SK-N-SH treated with all-trans-retinoic acid at 6 μM for 48 hours (cell line): ENCODE measurements at regions not wholly inside any gene's neighbourhood (a gene's known extent, or its start where the extent isn't known, plus 50 kb on each side); places are given as distances from the start of the nearest gene placed in this dataset.

ENCODE experiments used
- ATAC-seq: fragments of 200-7000 bp; cut with Tn5 transposase; 3 replicates; pipeline ENCODE4 v1.9.1; 2020; ENCODE audit warnings: mild to moderate bottlenecking, moderate library complexity
- ARNTL ChIP-seq: fragments of 450-650 bp; formaldehyde crosslinking; IDR thresholded peaks from 2 replicates; pipeline ENCODE4 v1.5.0; 2020; ENCODE audit warnings: low read depth, mild to moderate bottlenecking, moderate library complexity, borderline replicate concordance
- BACH2 ChIP-seq: fragments of 250-450 bp; sonication (Bioruptor Pico); IDR thresholded peaks from 2 replicates; pipeline ENCODE4 v1.9.0; 2021; ENCODE audit warnings: mild to moderate bottlenecking, borderline replicate concordance
- CSDC2 ChIP-seq: fragments of 250-450 bp; sonication (Bioruptor Pico); IDR thresholded peaks from 2 replicates; pipeline ENCODE4 v1.5.0; 2020; ENCODE audit warnings: mild to moderate bottlenecking, moderate library complexity
- ESRRG ChIP-seq: fragments of 250-450 bp; sonication (Bioruptor Pico); IDR thresholded peaks from 2 replicates; pipeline ENCODE4 v1.6.1; 2021; ENCODE audit warnings: mild to moderate bottlenecking
- GLIS3 ChIP-seq: fragments of 250-450 bp; sonication (Bioruptor Pico); IDR thresholded peaks from 2 replicates; pipeline ENCODE4 v1.5.0; 2020; ENCODE audit warnings: mild to moderate bottlenecking, moderate library complexity
- ISL1 ChIP-seq: fragments of 250-450 bp; sonication (Bioruptor Pico); IDR thresholded peaks from 2 replicates; pipeline ENCODE4 v2.1.2; 2022; ENCODE audit warnings: mild to moderate bottlenecking, moderate library complexity
- OSR1 ChIP-seq: fragments of 250-450 bp; sonication (Bioruptor Pico); IDR thresholded peaks from 2 replicates; pipeline ENCODE4 v1.8.0; 2022; ENCODE audit warnings: moderate library complexity, mild to moderate bottlenecking, inconsistent platforms
- PPARA ChIP-seq: fragments of 250-450 bp; sonication (Bioruptor Pico); IDR thresholded peaks from 2 replicates; pipeline ENCODE4 v1.5.0; 2020; ENCODE audit warnings: mild to moderate bottlenecking, borderline replicate concordance
- RARB ChIP-seq: fragments of 250-450 bp; sonication (Bioruptor Pico); IDR thresholded peaks from 2 replicates; pipeline ENCODE4 v1.8.0; 2021; ENCODE audit warnings: mild to moderate bottlenecking, moderate library complexity
- SNAI2 ChIP-seq: fragments of 250-450 bp; sonication (Bioruptor Pico); IDR thresholded peaks from 2 replicates; pipeline ENCODE4 v1.5.0; 2020; ENCODE audit warnings: mild to moderate bottlenecking, moderate library complexity
- TCF4 ChIP-seq: fragments of 250-450 bp; sonication (Bioruptor Pico); IDR thresholded peaks from 2 replicates; pipeline ENCODE4 v1.8.0; 2021; ENCODE audit warnings: mild to moderate bottlenecking, moderate library complexity, borderline replicate concordance
- TOX ChIP-seq: fragments of 250-450 bp; sonication (Bioruptor Pico); IDR thresholded peaks from 2 replicates; pipeline ENCODE4 v1.8.0; 2021; ENCODE audit warnings: mild to moderate bottlenecking, moderate library complexity, borderline replicate concordance
- ZC3H10 ChIP-seq: fragments of 250-450 bp; sonication (Bioruptor Pico); IDR thresholded peaks from 2 replicates; pipeline ENCODE4 v1.5.1; 2021; ENCODE audit warnings: mild to moderate bottlenecking, moderate library complexity
- ZFP3 ChIP-seq: fragments of 250-450 bp; sonication (Bioruptor Pico); IDR thresholded peaks from 2 replicates; pipeline ENCODE4 v1.5.0; 2020; ENCODE audit warnings: mild to moderate bottlenecking, moderate library complexity
- ZFP30 ChIP-seq: fragments of 450-650 bp; formaldehyde crosslinking; IDR thresholded peaks from 2 replicates; pipeline ENCODE4 v1.5.0; 2022; ENCODE audit warnings: mild to moderate bottlenecking, moderate library complexity
- ZNF565 ChIP-seq: fragments of 450-650 bp; formaldehyde crosslinking; conservative IDR thresholded peaks from 2 replicates; pipeline ENCODE4 v1.5.0; 2020; ENCODE audit warnings: low read depth, mild to moderate bottlenecking, moderate library complexity
- ZNF70 ChIP-seq: fragments of 450-650 bp; formaldehyde crosslinking; IDR thresholded peaks from 2 replicates; pipeline ENCODE4 v1.5.0; 2020; ENCODE audit warnings: mild to moderate bottlenecking, moderate library complexity
- ZNF8 ChIP-seq: fragments of 450-650 bp; formaldehyde crosslinking; IDR thresholded peaks from 2 replicates; pipeline ENCODE4 v1.5.0; 2020; ENCODE audit warnings: mild to moderate bottlenecking, moderate library complexity
- TF ChIP-seq, protein P1 (sequence below): fragments of 250-450 bp; sonication (Bioruptor Pico); IDR thresholded peaks from 2 replicates; pipeline ENCODE4 v1.5.1; 2020; ENCODE audit warnings: low read depth, mild to moderate bottlenecking, moderate library complexity
- TF ChIP-seq, protein P2 (sequence below): fragments of 250-450 bp; sonication (Bioruptor Pico); IDR thresholded peaks from 2 replicates; pipeline ENCODE4 v1.8.0; 2021; ENCODE audit warnings: low read depth, mild to moderate bottlenecking, moderate library complexity, borderline replicate concordance
- TF ChIP-seq, protein P3 (sequence below): fragments of 250-450 bp; sonication (Bioruptor Pico); IDR thresholded peaks from 2 replicates; pipeline ENCODE4 v1.5.0; 2020; ENCODE audit warnings: mild to moderate bottlenecking, moderate library complexity
- TF ChIP-seq, protein P4 (sequence below): fragments of 250-450 bp; sonication (Bioruptor Pico); IDR thresholded peaks from 2 replicates; pipeline ENCODE4 v1.5.1; 2021; ENCODE audit warnings: mild to moderate bottlenecking, moderate library complexity

DNA sequence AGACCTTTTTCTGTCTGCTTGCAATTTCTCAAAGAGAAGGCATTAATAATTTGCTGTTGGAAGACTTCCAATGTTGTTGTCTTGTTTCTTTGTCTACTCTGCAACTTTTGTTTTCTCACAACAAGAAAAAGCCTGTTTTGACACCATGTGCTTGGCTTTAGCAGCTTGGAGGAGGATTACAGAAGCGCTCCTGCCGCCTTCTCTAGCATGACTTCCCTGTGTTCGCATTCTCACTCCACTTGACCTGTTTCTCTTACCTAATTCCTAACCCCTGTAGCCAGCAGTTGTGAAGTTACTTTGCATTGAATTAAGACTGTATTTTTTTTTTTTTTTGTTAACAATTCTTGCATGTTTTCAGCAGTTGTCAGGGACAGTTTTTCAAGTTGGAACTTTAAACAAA lies 235.3 kb upstream of the GOLIM4 start (continued):
- TF ChIP-seq, protein P1, sequence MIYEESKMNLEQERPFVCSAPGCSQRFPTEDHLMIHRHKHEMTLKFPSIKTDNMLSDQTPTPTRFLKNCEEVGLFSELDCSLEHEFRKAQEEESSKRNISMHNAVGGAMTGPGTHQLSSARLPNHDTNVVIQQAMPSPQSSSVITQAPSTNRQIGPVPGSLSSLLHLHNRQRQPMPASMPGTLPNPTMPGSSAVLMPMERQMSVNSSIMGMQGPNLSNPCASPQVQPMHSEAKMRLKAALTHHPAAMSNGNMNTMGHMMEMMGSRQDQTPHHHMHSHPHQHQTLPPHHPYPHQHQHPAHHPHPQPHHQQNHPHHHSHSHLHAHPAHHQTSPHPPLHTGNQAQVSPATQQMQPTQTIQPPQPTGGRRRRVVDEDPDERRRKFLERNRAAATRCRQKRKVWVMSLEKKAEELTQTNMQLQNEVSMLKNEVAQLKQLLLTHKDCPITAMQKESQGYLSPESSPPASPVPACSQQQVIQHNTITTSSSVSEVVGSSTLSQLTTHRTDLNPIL (CRISPR knock-in tag), result no peak
- TF ChIP-seq ESRRG (CRISPR knock-in tag) (no peak), GLIS3 (CRISPR knock-in tag) (no peak), RARB (CRISPR knock-in tag) (no peak), CSDC2 (no peak), ISL1 (CRISPR knock-in tag) (no peak), TCF4 (CRISPR knock-in tag) (no peak)

DNA sequence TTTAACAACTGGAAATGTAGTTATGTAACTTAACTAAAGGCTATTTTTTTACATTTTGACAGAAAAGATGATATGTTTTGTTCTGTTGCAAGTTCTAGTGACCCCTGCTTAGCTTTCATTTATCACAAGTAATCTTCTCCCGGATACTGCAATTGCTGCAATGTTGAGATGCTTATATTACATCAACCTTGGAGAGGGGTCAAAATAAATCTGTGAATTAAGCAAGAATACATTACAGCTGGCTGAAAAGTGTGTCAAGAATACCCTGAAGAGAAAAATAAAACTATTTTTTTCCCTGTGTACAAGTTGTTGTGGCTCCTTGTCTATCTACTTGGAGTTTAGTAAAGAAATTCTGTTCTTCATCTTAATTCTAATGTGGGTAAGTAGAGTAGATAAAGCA lies 232.1 kb upstream of the GOLIM4 start:
- no peak for ATAC-seq
- no peak for TF ChIP-seq ZNF8
- no peak for TF ChIP-seq ZC3H10 (CRISPR knock-in tag)
- TF ChIP-seq PPARA (CRISPR knock-in tag), result no peak
- no peak for TF ChIP-seq ZNF70 (CRISPR knock-in tag)
- no peak for TF ChIP-seq SNAI2
- TF ChIP-seq ESRRG (CRISPR knock-in tag), result no peak
- TF ChIP-seq, protein P2, sequence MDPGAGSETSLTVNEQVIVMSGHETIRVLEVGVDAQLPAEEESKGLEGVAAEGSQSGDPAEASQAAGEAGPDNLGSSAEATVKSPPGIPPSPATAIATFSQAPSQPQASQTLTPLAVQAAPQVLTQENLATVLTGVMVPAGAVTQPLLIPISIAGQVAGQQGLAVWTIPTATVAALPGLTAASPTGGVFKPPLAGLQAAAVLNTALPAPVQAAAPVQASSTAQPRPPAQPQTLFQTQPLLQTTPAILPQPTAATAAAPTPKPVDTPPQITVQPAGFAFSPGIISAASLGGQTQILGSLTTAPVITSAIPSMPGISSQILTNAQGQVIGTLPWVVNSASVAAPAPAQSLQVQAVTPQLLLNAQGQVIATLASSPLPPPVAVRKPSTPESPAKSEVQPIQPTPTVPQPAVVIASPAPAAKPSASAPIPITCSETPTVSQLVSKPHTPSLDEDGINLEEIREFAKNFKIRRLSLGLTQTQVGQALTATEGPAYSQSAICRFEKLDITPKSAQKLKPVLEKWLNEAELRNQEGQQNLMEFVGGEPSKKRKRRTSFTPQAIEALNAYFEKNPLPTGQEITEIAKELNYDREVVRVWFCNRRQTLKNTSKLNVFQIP (CRISPR knock-in tag), result no peak
- no peak for TF ChIP-seq TOX (CRISPR knock-in tag)
- TF ChIP-seq GLIS3 (CRISPR knock-in tag), result no peak
- no peak for TF ChIP-seq ZFP30 (CRISPR knock-in tag)
- no peak for TF ChIP-seq ARNTL (CRISPR knock-in tag)
- TF ChIP-seq BACH2 (CRISPR knock-in tag), result no peak
- TF ChIP-seq, protein P3, sequence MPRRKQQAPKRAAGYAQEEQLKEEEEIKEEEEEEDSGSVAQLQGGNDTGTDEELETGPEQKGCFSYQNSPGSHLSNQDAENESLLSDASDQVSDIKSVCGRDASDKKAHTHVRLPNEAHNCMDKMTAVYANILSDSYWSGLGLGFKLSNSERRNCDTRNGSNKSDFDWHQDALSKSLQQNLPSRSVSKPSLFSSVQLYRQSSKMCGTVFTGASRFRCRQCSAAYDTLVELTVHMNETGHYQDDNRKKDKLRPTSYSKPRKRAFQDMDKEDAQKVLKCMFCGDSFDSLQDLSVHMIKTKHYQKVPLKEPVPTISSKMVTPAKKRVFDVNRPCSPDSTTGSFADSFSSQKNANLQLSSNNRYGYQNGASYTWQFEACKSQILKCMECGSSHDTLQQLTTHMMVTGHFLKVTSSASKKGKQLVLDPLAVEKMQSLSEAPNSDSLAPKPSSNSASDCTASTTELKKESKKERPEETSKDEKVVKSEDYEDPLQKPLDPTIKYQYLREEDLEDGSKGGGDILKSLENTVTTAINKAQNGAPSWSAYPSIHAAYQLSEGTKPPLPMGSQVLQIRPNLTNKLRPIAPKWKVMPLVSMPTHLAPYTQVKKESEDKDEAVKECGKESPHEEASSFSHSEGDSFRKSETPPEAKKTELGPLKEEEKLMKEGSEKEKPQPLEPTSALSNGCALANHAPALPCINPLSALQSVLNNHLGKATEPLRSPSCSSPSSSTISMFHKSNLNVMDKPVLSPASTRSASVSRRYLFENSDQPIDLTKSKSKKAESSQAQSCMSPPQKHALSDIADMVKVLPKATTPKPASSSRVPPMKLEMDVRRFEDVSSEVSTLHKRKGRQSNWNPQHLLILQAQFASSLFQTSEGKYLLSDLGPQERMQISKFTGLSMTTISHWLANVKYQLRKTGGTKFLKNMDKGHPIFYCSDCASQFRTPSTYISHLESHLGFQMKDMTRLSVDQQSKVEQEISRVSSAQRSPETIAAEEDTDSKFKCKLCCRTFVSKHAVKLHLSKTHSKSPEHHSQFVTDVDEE (CRISPR knock-in tag), result no peak
- no peak for TF ChIP-seq ZNF565 (CRISPR knock-in tag)
- no peak for TF ChIP-seq RARB (CRISPR knock-in tag)
- TF ChIP-seq OSR1 (CRISPR knock-in tag), result no peak
- TF ChIP-seq, protein P4, sequence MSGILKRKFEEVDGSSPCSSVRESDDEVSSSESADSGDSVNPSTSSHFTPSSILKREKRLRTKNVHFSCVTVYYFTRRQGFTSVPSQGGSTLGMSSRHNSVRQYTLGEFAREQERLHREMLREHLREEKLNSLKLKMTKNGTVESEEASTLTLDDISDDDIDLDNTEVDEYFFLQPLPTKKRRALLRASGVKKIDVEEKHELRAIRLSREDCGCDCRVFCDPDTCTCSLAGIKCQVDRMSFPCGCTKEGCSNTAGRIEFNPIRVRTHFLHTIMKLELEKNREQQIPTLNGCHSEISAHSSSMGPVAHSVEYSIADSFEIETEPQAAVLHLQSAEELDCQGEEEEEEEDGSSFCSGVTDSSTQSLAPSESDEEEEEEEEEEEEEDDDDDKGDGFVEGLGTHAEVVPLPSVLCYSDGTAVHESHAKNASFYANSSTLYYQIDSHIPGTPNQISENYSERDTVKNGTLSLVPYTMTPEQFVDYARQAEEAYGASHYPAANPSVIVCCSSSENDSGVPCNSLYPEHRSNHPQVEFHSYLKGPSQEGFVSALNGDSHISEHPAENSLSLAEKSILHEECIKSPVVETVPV, result no peak
- TF ChIP-seq, protein P1 (CRISPR knock-in tag), result no peak

DNA sequence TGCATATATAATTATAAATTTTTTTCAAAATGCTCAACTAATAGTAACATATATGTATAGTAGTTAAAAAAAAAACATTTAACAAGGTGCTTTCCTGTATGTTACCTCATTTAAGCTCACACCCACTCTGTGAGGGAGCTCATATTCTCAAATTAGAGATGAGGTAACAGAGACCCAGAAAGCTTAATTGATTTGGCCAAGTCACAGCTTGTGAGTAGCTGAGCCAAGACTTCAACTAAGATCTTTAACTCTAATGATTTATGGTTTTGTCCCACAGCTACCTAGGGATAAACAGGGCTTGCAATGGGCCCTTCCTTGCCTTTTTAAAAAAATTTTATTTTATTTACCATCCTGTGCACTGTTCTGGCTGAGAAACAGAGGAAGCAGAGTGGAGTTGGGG lies 230.0 kb upstream of the GOLIM4 start:
- no peak for ATAC-seq
- TF ChIP-seq ZNF565 (CRISPR knock-in tag), result no peak
- no peak for TF ChIP-seq ZNF70 (CRISPR knock-in tag)
- TF ChIP-seq, protein P1 (CRISPR knock-in tag), result no peak
- TF ChIP-seq SNAI2, result no peak
- TF ChIP-seq PPARA (CRISPR knock-in tag), result no peak
- no peak for TF ChIP-seq ZC3H10 (CRISPR knock-in tag)
- no peak for TF ChIP-seq OSR1 (CRISPR knock-in tag)
- TF ChIP-seq ZFP3 (CRISPR knock-in tag), result no peak
- TF ChIP-seq, protein P4, result no peak
- no peak for TF ChIP-seq ZFP30 (CRISPR knock-in tag)
- TF ChIP-seq BACH2 (CRISPR knock-in tag), result no peak
- no peak for TF ChIP-seq CSDC2
- TF ChIP-seq, protein P3 (CRISPR knock-in tag), result no peak
- no peak for TF ChIP-seq TOX (CRISPR knock-in tag)
- no peak for TF ChIP-seq ZNF8
- TF ChIP-seq ISL1 (CRISPR knock-in tag), result no peak
- TF ChIP-seq GLIS3 (CRISPR knock-in tag), result no peak
